OCI-LY7 (cell line): ENCODE measurements at regions not wholly inside any gene's neighbourhood (a gene's known extent, or its start where the extent isn't known, plus 50 kb on each side); places are given as distances from the start of the nearest gene placed in this dataset.
A peak's percentile ranks its signal among the peaks of the same experiment; 100 is the strongest.

Experiments used
- BruUV-seq: library from RNA; stranded (reverse); fragments of 400-500 nt; replicated peaks from 2 replicates; lab custom pipeline; 2021; lab: Mats Ljungman, UMichigan
- CTCF ChIA-PET: fragments of 300-600 bp; sonication (Branson Sonifier 250); formaldehyde crosslinking; loops from one replicate; lab custom pipeline; 2022; ENCODE audit warnings: antibody characterized with exemption; ENCODE audit not compliant: unreplicated experiment; lab: Charles Lee
- POLR2A ChIA-PET: fragments of 300-600 bp; sonication (Branson Sonifier 250); formaldehyde crosslinking; loops from one replicate; lab custom pipeline; 2022; ENCODE audit warnings: antibody characterized with exemption; lab: Charles Lee
- DNase-seq: peaks from one replicate; pipeline ENCODE4 v3.0.0-alpha.2; 2015; ENCODE audit warnings: low spot score
- H2AFZ ChIP-seq: fragments of 200-600 bp; sonication (generic), shearing (Covaris generic); 2 replicates; pipeline ENCODE4 v1.6.1; 2014; ENCODE audit warnings: mild to moderate bottlenecking, antibody characterized with exemption, low read length, moderate library complexity
- H3K27ac ChIP-seq: fragments of 200-600 bp; sonication (generic); 2 replicates; pipeline ENCODE4 v1.5.1; 2014; ENCODE audit warnings: mixed run types, low read depth, mild to moderate bottlenecking, moderate library complexity, low read length, inconsistent platforms; ENCODE audit not compliant: poor library complexity, severe bottlenecking
- H3K36me3 ChIP-seq: fragments of 200-600 bp; sonication (generic); 2 replicates; pipeline ENCODE4 v1.6.1; 2014; ENCODE audit warnings: mild to moderate bottlenecking, antibody characterized with exemption, low read length, moderate library complexity, mixed read lengths; ENCODE audit not compliant: insufficient read depth
- H3K4me1 ChIP-seq: fragments of 200-600 bp; sonication (generic); 2 replicates; pipeline ENCODE4 v1.5.1; 2014; ENCODE audit warnings: mild to moderate bottlenecking, low read length; ENCODE audit not compliant: insufficient read depth, poor library complexity, severe bottlenecking
- H3K4me2 ChIP-seq: fragments of 200-600 bp; sonication (generic); 2 replicates; pipeline ENCODE4 v1.6.1; 2014; ENCODE audit warnings: mild to moderate bottlenecking, low read length
- H3K4me3 ChIP-seq: fragments of 200-600 bp; sonication (generic); 2 replicates; pipeline ENCODE4 v1.5.1; 2014; ENCODE audit warnings: mild to moderate bottlenecking, low read depth, low read length; ENCODE audit not compliant: poor library complexity, severe bottlenecking
- H3K79me2 ChIP-seq: fragments of 200-600 bp; sonication (generic); 2 replicates; pipeline ENCODE4 v1.6.1; 2016; ENCODE audit warnings: low read depth, mild to moderate bottlenecking, low read length, moderate library complexity, mixed read lengths; ENCODE audit not compliant: insufficient read depth
- H3K9me2 ChIP-seq: fragments of 200-600 bp; sonication (generic); 2 replicates; pipeline ENCODE4 v1.6.1; 2016; ENCODE audit warnings: mild to moderate bottlenecking, low read length, mixed read lengths; ENCODE audit not compliant: insufficient read depth
- H3K9me3 ChIP-seq: fragments of 200-600 bp; sonication (generic); 2 replicates; pipeline ENCODE4 v1.6.1; 2014; ENCODE audit warnings: mild to moderate bottlenecking, mixed run types, low read length, mixed read lengths
- H4K20me1 ChIP-seq: fragments of 200-600 bp; sonication (generic); 2 replicates; pipeline ENCODE4 v1.6.1; 2014; ENCODE audit warnings: mild to moderate bottlenecking, antibody characterized with exemption, low read length, moderate library complexity, mixed read lengths; ENCODE audit not compliant: insufficient read depth
- CTCF ChIP-seq: fragments of 200-600 bp; sonication (generic); conservative IDR thresholded peaks from 2 replicates; pipeline ENCODE4 v1.5.1; 2014; ENCODE audit warnings: mild to moderate bottlenecking, antibody characterized with exemption, low read length, moderate library complexity, mixed read lengths
- EZH2phosphoT487 ChIP-seq: fragments of 200-600 bp; sonication (generic); IDR thresholded peaks from 2 replicates; pipeline ENCODE4 v1.6.1; 2018; ENCODE audit warnings: low read depth, borderline replicate concordance, mild to moderate bottlenecking, mixed run types, antibody characterized with exemption, low read length, moderate library complexity, mixed read lengths
- intact Hi-C: fragments of 100-400 bp; cut with micrococcal nuclease; formaldehyde crosslinking; loops from one replicate; pipeline ENCODE4 v1.10.0; 2022; ENCODE audit not compliant: unreplicated experiment

DNA sequence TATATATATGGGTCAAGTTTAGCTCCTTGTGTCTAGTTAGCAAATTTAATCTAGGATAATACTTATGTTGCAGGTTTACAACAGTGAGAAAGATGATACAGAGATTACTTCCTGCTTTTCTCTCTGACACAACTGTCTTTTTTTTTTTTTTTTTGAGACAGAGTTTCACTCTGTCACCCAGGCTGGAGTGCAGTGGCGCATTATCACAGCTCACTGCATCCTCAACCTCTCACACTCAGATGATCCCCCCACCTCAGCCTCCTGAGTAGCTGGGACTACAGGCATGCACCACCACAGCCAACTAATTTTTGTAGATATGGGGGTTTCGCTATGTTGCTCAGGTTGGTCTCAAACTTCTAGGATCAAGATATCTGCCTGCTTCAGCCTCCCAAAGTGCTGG, 706.9 kb upstream of the SOX9 start:
- H3K4me1 ChIP-seq: peaks cover 42% of the 10 kb centered on the region
- no peaks in the 10 kb centered on the region for H3K9me3 ChIP-seq
- peak overlapping the region; percentile 59 for H3K27ac ChIP-seq
- H2AFZ ChIP-seq: peak overlapping the region; percentile 88
- TF ChIP-seq EZH2phosphoT487 (no peak), CTCF (no peak)
- no peaks in the 10 kb centered on the region for H3K36me3 ChIP-seq
- H4K20me1 ChIP-seq: no peaks in the 10 kb centered on the region
- no peaks in the 10 kb centered on the region for H3K79me2 ChIP-seq
- H3K4me2 ChIP-seq: peak overlapping the region; percentile 56
- intact Hi-C loops: loop anchor here (1.0 to 5.0 kb wide), 2 partner anchors 10 to 618 kb away; no protein-coding TSS in a partner anchor
- ChIA-PET CTCF (interaction anchor here (0.7 to 1.3 kb wide), 2 partner anchors 20 to 47 kb away, joined by 3 read pairs; no protein-coding TSS in a partner anchor), POLR2A (interaction anchor here (0.7 to 3.0 kb wide), 7 partner anchors 8 to 1838 kb away, joined by 3 to 12 read pairs (median 7); no protein-coding TSS in a partner anchor)
- H3K4me3 ChIP-seq: peak overlapping the region; percentile 7
- no TSS peak for BruUV-seq
- peak; percentile 64 for DNase-seq
- H3K9me2 ChIP-seq: no peaks in the 10 kb centered on the region

- Histone ChIP-seq H3K9me3 (peaks cover 14% of the 10 kb centered on the region; the same call in 1 of the 2 replicates), H3K9me2 (no peaks in the 10 kb centered on the region), H4K20me1 (no peaks in the 10 kb centered on the region), H3K4me3 (no peak overlapping the region), H3K4me1 (peaks cover 33% of the 10 kb centered on the region), H3K36me3 (peaks cover 6% of the 10 kb centered on the region; the same call in 1 of the 2 replicates), H3K79me2 (no peaks in the 10 kb centered on the region), H3K27ac (no peak overlapping the region), H3K4me2 (no peak overlapping the region), H2AFZ (no peak overlapping the region)
- intact Hi-C loops: no loop called here
- no peak for TF ChIP-seq CTCF
- TF ChIP-seq EZH2phosphoT487: no peak
- no TSS peak for BruUV-seq
- ChIA-PET CTCF (no interaction called here), POLR2A (interaction anchor here (0.7 kb wide), 1 partner anchor 21 kb away, joined by 3 read pairs; no protein-coding TSS in a partner anchor)
- DNase-seq: no peak
Measured at GRCh38 chr17:71417142-71417541, 703.7 kb upstream of the SOX9 start.

- H2AFZ ChIP-seq: peak overlapping the region; percentile 88; the same call in 1 of the 2 replicates
Measured at GRCh38 chr17:71422968-71423367, 697.9 kb upstream of the SOX9 start.

More at GRCh38 chr17:71422968-71423367, 697.9 kb upstream of the SOX9 start:
- no peaks in the 10 kb centered on the region for H4K20me1 ChIP-seq
- intact Hi-C loops: no loop called here
- POLR2A ChIA-PET: interaction anchor here (0.7 to 2.7 kb wide), 2 partner anchors 10 to 937 kb away, joined by 5 to 11 read pairs; no protein-coding TSS in a partner anchor
- DNase-seq: no peak
- CTCF ChIA-PET: no interaction called here
- BruUV-seq: no TSS peak
- no peak for TF ChIP-seq CTCF
- TF ChIP-seq EZH2phosphoT487: no peak
- no peaks in the 10 kb centered on the region for H3K79me2 ChIP-seq
- peak overlapping the region; percentile 61 for H3K4me3 ChIP-seq
- peaks cover 27% of the 10 kb centered on the region for H3K9me3 ChIP-seq
- peaks cover 17% of the 10 kb centered on the region for H3K36me3 ChIP-seq
- peak overlapping the region; percentile 90 for H3K27ac ChIP-seq
- no peaks in the 10 kb centered on the region for H3K9me2 ChIP-seq
- peak overlapping the region; percentile 89 for H3K4me2 ChIP-seq
- H3K4me1 ChIP-seq: peaks cover 42% of the 10 kb centered on the region
